Loucy (cell line): ENCODE measurements at regions not wholly inside any gene's neighbourhood (a gene's known extent, or its start where the extent isn't known, plus 50 kb on each side); places are given as distances from the start of the nearest gene placed in this dataset.

Experiments
- CTCF ChIP-seq: fragments of 200-600 bp; sonication (generic); conservative IDR thresholded peaks from 2 replicates; pipeline ENCODE4 v1.5.1; 2014; ENCODE audit warnings: mild to moderate bottlenecking, antibody characterized with exemption, low read length
- EZH2phosphoT487 ChIP-seq: fragments of 200-600 bp; IDR thresholded peaks from 2 replicates; pipeline ENCODE4 v1.6.1; 2018; ENCODE audit warnings: antibody characterized with exemption, mild to moderate bottlenecking, moderate library complexity, borderline replicate concordance

DNA sequence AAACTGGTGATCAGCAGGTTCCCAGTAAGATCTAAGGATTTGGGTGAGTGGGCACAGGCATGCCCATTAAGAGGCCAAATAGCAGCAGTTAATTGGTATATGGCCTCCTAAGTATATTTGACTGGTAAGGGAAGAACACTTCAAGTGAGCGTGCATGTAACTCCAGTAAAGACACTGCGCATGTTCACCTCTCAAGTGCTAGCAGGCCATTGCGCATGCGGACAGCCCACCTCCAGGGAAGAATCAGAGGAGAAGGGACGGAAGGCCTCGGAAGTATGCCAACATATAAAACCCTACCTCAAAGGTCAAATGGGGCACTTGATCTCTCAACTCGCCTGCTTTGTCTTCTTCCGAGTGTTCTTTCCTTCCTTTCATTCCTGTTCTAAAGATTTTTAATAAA is 118.0 kb downstream of the ARL5B start:
- TF ChIP-seq CTCF (no peak), EZH2phosphoT487 (no peak)
